ENCODE measurements at regions not wholly inside any gene's neighbourhood (a gene's known extent, or its start where the extent isn't known, plus 50 kb on each side); places are given as distances from the start of the nearest gene placed in this dataset.

GRCh38 chr6:165972139-165972802 is 195.4 kb downstream of the TBXT start:
- Histone ChIP-seq H3K4me3 (ENCODE audit: low read length) (no peak overlapping the region), H2AFZ (ENCODE audit: low read length) (no peak overlapping the region), H3K27ac (ENCODE audit: low read length) (no peak overlapping the region), H3K36me3 (replicated peaks; ENCODE audit: insufficient read depth, low read length) (no peaks in the 10 kb centered on the region), H3K9me2 (replicated peaks; ENCODE audit: insufficient read depth, low read length) (no peaks in the 10 kb centered on the region), H3K4me1 (ENCODE audit: low read length) (no peaks in the 10 kb centered on the region), H3F3A (ENCODE audit: insufficient read depth, low read length) (no peaks in the 10 kb centered on the region), H3K79me2 (ENCODE audit: low read length) (no peaks in the 10 kb centered on the region), H3K4me2 (ENCODE audit: low read depth, low read length) (no peak overlapping the region), H3K9ac (ENCODE audit: low read length) (no peak overlapping the region), H4K20me1 (ENCODE audit: insufficient read depth, low read length) (no peaks in the 10 kb centered on the region), H3K27me3 (replicated peaks; ENCODE audit: insufficient read depth, low read length) (no peaks in the 10 kb centered on the region), H3K9me3 (replicated peaks; ENCODE audit: insufficient read depth, low read length) (no peaks in the 10 kb centered on the region)
- TF ChIP-seq CTCF (IDR thresholded peaks at IDR 0.05; ENCODE audit: low read length) = no peak
- TF ChIP-seq EZH2 (optimal IDR thresholded peaks at IDR 0.05; ENCODE audit: low read depth, low read length) = no peak
- no peak for TF ChIP-seq EZH2phosphoT487 (IDR thresholded peaks at IDR 0.05; ENCODE audit: low read length)
- no peak for DNase-seq

- Histone ChIP-seq H3K4me1 (ENCODE audit: low read length) (no peaks in the 10 kb centered on the region), H3K27me3 (replicated peaks; ENCODE audit: insufficient read depth, low read length) (no peaks in the 10 kb centered on the region), H4K20me1 (ENCODE audit: insufficient read depth, low read length) (no peaks in the 10 kb centered on the region), H3K79me2 (ENCODE audit: low read length) (no peaks in the 10 kb centered on the region), H3K4me2 (ENCODE audit: low read depth, low read length) (no peak overlapping the region), H3K27ac (ENCODE audit: low read length) (no peak overlapping the region), H3K36me3 (replicated peaks; ENCODE audit: insufficient read depth, low read length) (no peaks in the 10 kb centered on the region), H3F3A (ENCODE audit: insufficient read depth, low read length) (no peaks in the 10 kb centered on the region), H3K9me2 (replicated peaks; ENCODE audit: insufficient read depth, low read length) (no peaks in the 10 kb centered on the region), H3K9me3 (replicated peaks; ENCODE audit: insufficient read depth, low read length) (no peaks in the 10 kb centered on the region), H3K4me3 (ENCODE audit: low read length) (no peak overlapping the region), H2AFZ (ENCODE audit: low read length) (no peak overlapping the region), H3K9ac (ENCODE audit: low read length) (no peak overlapping the region)
- no peak for DNase-seq
- TF ChIP-seq EZH2 (optimal IDR thresholded peaks at IDR 0.05; ENCODE audit: low read depth, low read length) (no peak), EZH2phosphoT487 (IDR thresholded peaks at IDR 0.05; ENCODE audit: low read length) (no peak)
These were observed 196.4 kb downstream of the TBXT start for GRCh38 chr6:165971202-165971601.

- Histone ChIP-seq H3K9me3 (replicated peaks; ENCODE audit: insufficient read depth, low read length) (no peaks in the 10 kb centered on the region), H3F3A (ENCODE audit: insufficient read depth, low read length) (no peaks in the 10 kb centered on the region), H4K20me1 (ENCODE audit: insufficient read depth, low read length) (no peaks in the 10 kb centered on the region), H3K4me1 (ENCODE audit: low read length) (no peaks in the 10 kb centered on the region), H3K79me2 (ENCODE audit: low read length) (no peaks in the 10 kb centered on the region), H3K4me3 (ENCODE audit: low read length) (no peak overlapping the region), H3K27ac (ENCODE audit: low read length) (no peak overlapping the region), H2AFZ (ENCODE audit: low read length) (no peak overlapping the region), H3K4me2 (ENCODE audit: low read depth, low read length) (no peak overlapping the region), H3K36me3 (replicated peaks; ENCODE audit: insufficient read depth, low read length) (no peaks in the 10 kb centered on the region), H3K27me3 (replicated peaks; ENCODE audit: insufficient read depth, low read length) (no peaks in the 10 kb centered on the region), H3K9me2 (replicated peaks; ENCODE audit: insufficient read depth, low read length) (no peaks in the 10 kb centered on the region), H3K9ac (ENCODE audit: low read length) (no peak overlapping the region)
- DNase-seq = no peak
- TF ChIP-seq EZH2 (optimal IDR thresholded peaks at IDR 0.05; ENCODE audit: low read depth, low read length) (no peak), CTCF (IDR thresholded peaks at IDR 0.05; ENCODE audit: low read length) (no peak), EZH2phosphoT487 (IDR thresholded peaks at IDR 0.05; ENCODE audit: low read length) (no peak)
These were observed 197.7 kb downstream of the TBXT start for GRCh38 chr6:165970001-165970400.

- Histone ChIP-seq H3K79me2 (ENCODE audit: low read length) (no peaks in the 10 kb centered on the region), H3F3A (ENCODE audit: insufficient read depth, low read length) (no peaks in the 10 kb centered on the region), H3K36me3 (replicated peaks; ENCODE audit: insufficient read depth, low read length) (no peaks in the 10 kb centered on the region), H2AFZ (ENCODE audit: low read length) (no peak overlapping the region), H4K20me1 (ENCODE audit: insufficient read depth, low read length) (no peaks in the 10 kb centered on the region), H3K4me3 (ENCODE audit: low read length) (no peak overlapping the region), H3K9ac (ENCODE audit: low read length) (no peak overlapping the region), H3K9me2 (replicated peaks; ENCODE audit: insufficient read depth, low read length) (no peaks in the 10 kb centered on the region), H3K27ac (ENCODE audit: low read length) (no peak overlapping the region), H3K9me3 (replicated peaks; ENCODE audit: insufficient read depth, low read length) (no peaks in the 10 kb centered on the region), H3K4me1 (ENCODE audit: low read length) (no peaks in the 10 kb centered on the region), H3K4me2 (ENCODE audit: low read depth, low read length) (no peak overlapping the region), H3K27me3 (replicated peaks; ENCODE audit: insufficient read depth, low read length) (no peaks in the 10 kb centered on the region)
- no peak for DNase-seq
- TF ChIP-seq CTCF (IDR thresholded peaks at IDR 0.05; ENCODE audit: low read length) = no peak
- no peak for TF ChIP-seq EZH2phosphoT487 (IDR thresholded peaks at IDR 0.05; ENCODE audit: low read length)
These were observed 198.5 kb downstream of the TBXT start for GRCh38 chr6:165969184-165969583.

All from MM.1S (cell line).